Heart right ventricle (tissue), 16 donors: ENCODE measurements at regions not wholly inside any gene's neighbourhood (a gene's known extent, or its start where the extent isn't known, plus 50 kb on each side); places are given as distances from the start of the nearest gene placed in this dataset.
"Not testable (repeated sequence)": the region's sequence is repeated elsewhere in the genome, so short reads cannot be mapped to it uniquely, and the experiment has no call there.

Source experiments
- ATAC-seq, 8 donors: fragments of 200-7000 bp; cut with Tn5 transposase; one replicate each; pipeline ENCODE4 v1.9.1; 2020; ENCODE audit warnings: mild to moderate bottlenecking in 8 of 8, moderate library complexity in 8 of 8, moderate number of reproducible peaks in 1 of 8
- DNase-seq, 2 donors: peaks; one replicate each; pipeline ENCODE4 v3.0.0-alpha.2; 2020
- H3K27ac ChIP-seq, 10 donors: fragments of 200-600 bp; sonication (generic) in 2 of 10; one replicate each; pipeline versions ENCODE4 v1.5.0 to v1.8.0; 2020 to 2022; ENCODE audit warnings: mild to moderate bottlenecking in 3 of 10
- H3K27me3 ChIP-seq, 7 donors: fragments of 200-600 bp; one replicate each; pipeline ENCODE4 v1.8.0; 2021 to 2022; ENCODE audit warnings: mild to moderate bottlenecking in 2 of 7
- H3K36me3 ChIP-seq, 9 donors: fragments of 200-600 bp; sonication (generic) in 1 of 9; one replicate each; pipeline versions ENCODE4 v1.5.0 to v1.8.0; 2020 to 2022; ENCODE audit warnings: mild to moderate bottlenecking in 2 of 9
- H3K4me1 ChIP-seq, 9 donors: fragments of 200-600 bp; sonication (generic) in 1 of 9; one replicate each; pipeline versions ENCODE4 v1.5.0 to v1.8.0; 2020 to 2022; ENCODE audit warnings: mild to moderate bottlenecking in 4 of 9
- H3K4me3 ChIP-seq, 10 donors: fragments of 200-600 bp; sonication (generic) in 2 of 10; one replicate each; pipeline versions ENCODE4 v1.5.0 to v1.8.0; 2020 to 2022; ENCODE audit warnings: mild to moderate bottlenecking in 7 of 10, moderate library complexity in 2 of 10
- H3K9me3 ChIP-seq, 11 donors: fragments of 200-600 bp in 10 of 11; sonication (generic) in 2 of 11; one replicate each; pipeline versions ENCODE4 v1.5.0 to v1.8.0; 2013 to 2022; ENCODE audit warnings: mild to moderate bottlenecking in 2 of 11, control low read depth in 1 of 11, moderate library complexity in 1 of 11
- CTCF ChIP-seq, 9 donors: fragments of 200-600 bp; sonication (generic) in 2 of 9; IDR thresholded peaks; one replicate each; pipeline versions ENCODE4 v1.5.0 to v1.8.0; 2021 to 2022; ENCODE audit warnings: antibody characterized with exemption in 9 of 9, mild to moderate bottlenecking in 5 of 9, moderate library complexity in 1 of 9
- WGBS, 2 donors: extraction: QIAGEN DNeasy Blood & Tissue Kit; methylation state at CpG; one replicate each; pipeline ENCODE4 v1.1.7; 2013; ENCODE audit warnings: inconsistent platforms in 1 of 2; 5-methylcytosine and 5-hydroxymethylcytosine counted together
- intact Hi-C, 10 donors: fragments of 100-400 bp; cut with DNase I; formaldehyde crosslinking; loops; one replicate each; pipeline versions ENCODE4 v1.11.1 to v1.14.2; 2022
- donor health status: Arrhythmogenic right ventricular cardiomyopathy.
- donor health status: ischemic (EF 13 %, LVEDD 7.1; RV severe dilation, severe dysfunction).
- donor health status: healthy with polysubstance abuse.
- donor health status: DM: no; HTN: yes; CAD: no.
- donor health status: DM: no; HTN: no; CAD: no.
- donor health status: ischemic (EF 25% LVEDD 6.9; RV normal size, moderate dysfunction).
- donor health status: ischemic (EF 25% LVEDD 5.7; RV mildly dilated, moderate dysfunction).
- donor health status: healthy.
- donor health status: DM: yes; HTN: yes; CAD: no.
- donor health status: Ischemic cardiomyopathy.
- donor health status: ischemic (EF 35%, LVEDD 5.7; RV mildly dilated, moderate dysfunction).
- donor health status: nonischemic (EF 11% LVEDD 7.7; RV severe dilation, severe dysfunction).
- donor health status: DM: yes; HTN: yes; CAD: no.
- donor health status: PGD.
- donor health status: ischemic (EF 29% LVEDD 5.4; RV normal size, mild dysfunction).
- donor health status: nonischemic (EF 23%, LVEDD 6.1; RV moderate dilation, normal function).

- Histone ChIP-seq H3K36me3 (no peaks in the 10 kb centered on the region), H3K4me3 (no peak overlapping the region), H3K9me3 (no peaks in the 10 kb centered on the region), H3K4me1 (peaks cover 0 to 8% (median 0%) of the 10 kb centered on the region in 9 donors), H3K27me3 (no peaks in the 10 kb centered on the region), H3K27ac (peak overlapping the region in 1 of 10 donors; percentile 39)
- WGBS, 2 donors: 56 to 67% methylated on average over 3 of the region's 3 CpGs
- peak in 1 of 2 donors; percentile 18 for DNase-seq
- TF ChIP-seq CTCF (IDR thresholded peaks at IDR 0.05): no peak
- no peak for ATAC-seq
- intact Hi-C loops: no loop called here
Measured at GRCh38 chr2:182499706-182500470, 73.1 kb upstream of the PDE1A start.

- Histone ChIP-seq H3K9me3 (no peaks in the 10 kb centered on the region), H3K27me3 (no peaks in the 10 kb centered on the region), H3K4me3 (no peak overlapping the region), H3K27ac (no peak overlapping the region), H3K4me1 (peaks cover 0 to 24% (median 0%) of the 10 kb centered on the region in 9 donors), H3K36me3 (no peaks in the 10 kb centered on the region)
- intact Hi-C loops: no loop called here
- TF ChIP-seq CTCF (IDR thresholded peaks at IDR 0.05): no peak
- ATAC-seq (no peak), DNase-seq (no peak)
- WGBS, 2 donors: 91 to 99% methylated on average over 2 of the region's 2 CpGs
Measured at GRCh38 chr2:182503886-182504285, 77.0 kb upstream of the PDE1A start.

DNA sequence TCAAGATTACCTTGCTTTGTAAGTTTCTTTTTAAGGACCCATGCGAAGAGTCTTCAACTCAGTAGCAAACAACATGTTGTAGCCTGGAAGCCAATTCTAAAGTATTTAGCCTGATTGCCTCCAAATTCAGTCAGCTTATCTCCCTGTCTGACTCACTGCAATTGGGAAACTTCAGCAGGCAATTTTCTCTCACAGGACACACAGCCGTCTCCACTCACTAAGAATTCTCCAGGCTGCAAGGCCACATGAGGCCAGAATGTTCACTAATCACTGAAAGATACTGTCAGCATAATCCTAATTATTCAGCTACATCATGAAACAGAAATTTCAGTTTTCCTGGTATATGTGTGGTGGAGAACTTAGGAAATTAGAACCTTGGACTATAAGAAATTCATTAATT, 78.1 kb upstream of the PDE1A start:
- peak in 1 of 2 donors; percentile 23 for DNase-seq
- Histone ChIP-seq H3K4me1 (peaks cover 0 to 24% (median 0%) of the 10 kb centered on the region in 9 donors), H3K27me3 (no peaks in the 10 kb centered on the region), H3K4me3 (no peak overlapping the region), H3K27ac (peak overlapping the region in 6 of 10 donors; percentile 2 to 56 (median 25)), H3K36me3 (no peaks in the 10 kb centered on the region), H3K9me3 (no peaks in the 10 kb centered on the region)
- TF ChIP-seq CTCF (IDR thresholded peaks at IDR 0.05): no peak
- 58 to 62% methylated on average over 2 of the region's 2 CpGs for WGBS, 2 donors
- intact Hi-C loops: no loop called here
- ATAC-seq: peak; percentile 71 to 94 (median 86)

DNA sequence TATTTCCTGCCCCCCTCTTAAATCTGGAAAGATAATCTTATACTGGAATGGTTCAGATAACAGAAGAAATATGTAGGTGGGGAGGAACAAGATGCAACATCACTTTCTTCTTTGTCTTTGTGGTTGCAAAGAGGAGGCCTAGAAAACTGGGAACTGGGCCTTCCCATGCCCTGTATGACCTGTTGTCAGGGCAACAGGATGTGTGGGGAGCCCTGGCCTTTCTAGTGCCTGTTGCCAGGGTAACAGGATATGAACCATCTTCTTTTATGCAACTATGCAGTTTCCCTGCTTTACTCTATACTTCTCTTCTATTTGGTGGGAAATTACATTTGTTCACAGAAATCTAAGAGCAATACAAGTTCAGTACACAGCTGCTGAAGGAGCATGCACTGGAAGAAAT, 79.8 kb upstream of the PDE1A start:
- TF ChIP-seq CTCF (IDR thresholded peaks at IDR 0.05): no peak
- Histone ChIP-seq H3K9me3 (no peaks in the 10 kb centered on the region), H3K4me1 (peaks cover 0 to 24% (median 0%) of the 10 kb centered on the region in 9 donors), H3K27me3 (no peaks in the 10 kb centered on the region), H3K36me3 (no peaks in the 10 kb centered on the region), H3K4me3 (no peak overlapping the region), H3K27ac (peak overlapping the region in 2 of 10 donors; percentile 37 to 38)
- intact Hi-C loops: no loop called here
- peak in 1 of 2 donors; percentile 13 for DNase-seq
- peak in 4 of 8 donors; percentile 32 to 77 (median 58) for ATAC-seq

DNA sequence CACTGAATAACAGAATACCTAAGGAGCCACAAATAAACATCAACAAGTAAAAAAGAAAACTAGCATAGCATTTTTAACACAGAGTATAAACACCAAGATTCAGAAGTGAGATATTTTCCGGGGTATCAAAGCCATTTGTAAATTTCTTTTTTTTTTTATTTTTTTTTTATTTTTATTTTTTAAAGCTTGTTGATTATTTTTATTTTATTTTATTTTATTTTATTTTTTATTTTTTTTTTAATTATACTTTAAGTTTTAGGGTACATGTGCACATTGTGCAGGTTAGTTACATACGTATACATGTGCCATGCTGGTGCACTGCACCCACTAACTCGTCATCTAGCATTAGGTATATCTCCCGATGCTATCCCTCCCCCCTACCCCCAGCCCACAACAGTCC, 81.7 kb upstream of the PDE1A start:
- ATAC-seq, intact Hi-C loops, H3K27ac ChIP-seq, H3K36me3 ChIP-seq, H3K4me3 ChIP-seq, H3K27me3 ChIP-seq, DNase-seq: not testable (repeated sequence)
- Histone ChIP-seq H3K9me3 (peaks cover 0 to 11% (median 0%) of the 10 kb centered on the region in 11 donors), H3K4me1 (peaks cover 0 to 24% (median 0%) of the 10 kb centered on the region in 9 donors)
- 84 to 98% methylated on average over 4 of the region's 4 CpGs for WGBS, 2 donors
